ENCODE measurements at regions not wholly inside any gene's neighbourhood (a gene's known extent, or its start where the extent isn't known, plus 50 kb on each side); places are given as distances from the start of the nearest gene placed in this dataset.

- in situ Hi-C loops (cut with HindIII; ENCODE audit: low pct_unique_long_range_greater_than_20kb, low sequenced_read_pairs) = no loop called here
- H3K9me3 ChIP-seq (ENCODE audit: control insufficient read depth, insufficient read depth, low read depth, low read length) = no peaks in the 10 kb centered on the region
- no peaks in the 10 kb centered on the region for H3K27me3 ChIP-seq (ENCODE audit: control insufficient read depth, insufficient read depth, low read length)
- DNase-seq (ENCODE audit: low read depth, low spot score) = no peak
- BruUV-seq (replicated peaks) = no TSS peak
- ChIA-PET CTCF (no interaction called here), POLR2A (no interaction called here)
- TF ChIP-seq REST (IDR thresholded peaks at IDR 0.05; ENCODE audit: insufficient read depth in 1 of 2, low read depth in 2 of 2, low read length in 1 of 2) (no peak), SIN3A (IDR thresholded peaks at IDR 0.05; ENCODE audit: borderline replicate concordance, insufficient read depth, low read depth, low read length) (no peak), POLR2AphosphoS5 (IDR thresholded peaks at IDR 0.05; ENCODE audit: low read depth, low read length) (no peak), TCF7L2 (IDR thresholded peaks at IDR 0.05; ENCODE audit: low read depth, low read length) (no peak)
- TF ChIP-seq, protein P1, sequence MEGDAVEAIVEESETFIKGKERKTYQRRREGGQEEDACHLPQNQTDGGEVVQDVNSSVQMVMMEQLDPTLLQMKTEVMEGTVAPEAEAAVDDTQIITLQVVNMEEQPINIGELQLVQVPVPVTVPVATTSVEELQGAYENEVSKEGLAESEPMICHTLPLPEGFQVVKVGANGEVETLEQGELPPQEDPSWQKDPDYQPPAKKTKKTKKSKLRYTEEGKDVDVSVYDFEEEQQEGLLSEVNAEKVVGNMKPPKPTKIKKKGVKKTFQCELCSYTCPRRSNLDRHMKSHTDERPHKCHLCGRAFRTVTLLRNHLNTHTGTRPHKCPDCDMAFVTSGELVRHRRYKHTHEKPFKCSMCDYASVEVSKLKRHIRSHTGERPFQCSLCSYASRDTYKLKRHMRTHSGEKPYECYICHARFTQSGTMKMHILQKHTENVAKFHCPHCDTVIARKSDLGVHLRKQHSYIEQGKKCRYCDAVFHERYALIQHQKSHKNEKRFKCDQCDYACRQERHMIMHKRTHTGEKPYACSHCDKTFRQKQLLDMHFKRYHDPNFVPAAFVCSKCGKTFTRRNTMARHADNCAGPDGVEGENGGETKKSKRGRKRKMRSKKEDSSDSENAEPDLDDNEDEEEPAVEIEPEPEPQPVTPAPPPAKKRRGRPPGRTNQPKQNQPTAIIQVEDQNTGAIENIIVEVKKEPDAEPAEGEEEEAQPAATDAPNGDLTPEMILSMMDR (IDR thresholded peaks at IDR 0.05) = no peak
- intact Hi-C loops (cut with micrococcal nuclease; ENCODE audit: unreplicated experiment) = no loop called here
- H3K4me1 ChIP-seq (ENCODE audit: control insufficient read depth, insufficient read depth, low read length) = no peaks in the 10 kb centered on the region
- H3K27ac ChIP-seq (ENCODE audit: low read length) = no peak overlapping the region
- H3K4me3 ChIP-seq (ENCODE audit: low read depth in 2 of 2, low read length in 2 of 2) = no peak overlapping the region
- no peaks in the 10 kb centered on the region for H3K36me3 ChIP-seq (ENCODE audit: control insufficient read depth, insufficient read depth, low read length)
- no peak for ATAC-seq
Observed at GRCh38 chr5:68911840-68912690, 181.7 kb upstream of the SLC30A5 start.

DNA sequence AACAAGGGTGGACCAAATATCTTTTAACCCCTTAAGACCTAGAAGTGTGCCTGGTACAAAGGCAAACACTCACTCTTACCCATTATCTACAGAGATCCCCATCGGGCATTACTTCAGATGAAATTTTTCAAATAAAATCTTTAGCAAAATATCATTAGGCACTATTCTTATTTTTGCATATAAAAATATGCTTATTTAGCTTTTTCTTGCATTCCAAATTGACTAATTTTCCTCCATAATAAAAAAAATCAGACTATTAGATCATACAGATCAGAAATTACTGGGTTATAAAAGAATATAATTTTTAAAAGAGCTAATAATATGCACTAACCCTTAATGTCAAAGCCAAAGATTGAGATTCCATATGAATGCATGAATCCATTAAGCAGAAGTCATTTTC, 178.7 kb upstream of the SLC30A5 start:
- intact Hi-C loops (cut with micrococcal nuclease; ENCODE audit: unreplicated experiment) (no loop called here), in situ Hi-C loops (cut with HindIII; ENCODE audit: low pct_unique_long_range_greater_than_20kb, low sequenced_read_pairs) (no loop called here)
- ATAC-seq (no peak), DNase-seq (ENCODE audit: low read depth, low spot score) (no peak)
- Histone ChIP-seq H3K4me3 (ENCODE audit: low read depth in 2 of 2, low read length in 2 of 2) (no peak overlapping the region), H3K36me3 (ENCODE audit: control insufficient read depth, insufficient read depth, low read length) (no peaks in the 10 kb centered on the region), H3K27me3 (ENCODE audit: control insufficient read depth, insufficient read depth, low read length) (no peaks in the 10 kb centered on the region), H3K9me3 (ENCODE audit: control insufficient read depth, insufficient read depth, low read depth, low read length) (no peaks in the 10 kb centered on the region), H3K27ac (ENCODE audit: low read length) (no peak overlapping the region), H3K4me1 (ENCODE audit: control insufficient read depth, insufficient read depth, low read length) (no peaks in the 10 kb centered on the region)
- CTCF ChIA-PET = no interaction called here
- BruUV-seq (replicated peaks) = no TSS peak
- TF ChIP-seq TCF7L2 (IDR thresholded peaks at IDR 0.05; ENCODE audit: low read depth, low read length) (no peak), REST (IDR thresholded peaks at IDR 0.05; ENCODE audit: insufficient read depth in 1 of 2, low read depth in 2 of 2, low read length in 1 of 2) (no peak), SIN3A (IDR thresholded peaks at IDR 0.05; ENCODE audit: borderline replicate concordance, insufficient read depth, low read depth, low read length) (no peak)
- POLR2A ChIA-PET = no interaction called here
